Kidney (tissue), 13 donors: ENCODE measurements at regions not wholly inside any gene's neighbourhood (a gene's known extent, or its start where the extent isn't known, plus 50 kb on each side); places are given as distances from the start of the nearest gene placed in this dataset.

ENCODE experiments used
- DNase-seq, 5 donors: peaks; one replicate each; pipeline ENCODE4 v3.0.0-alpha.2; 2013 to 2020
- FAIRE-seq: peaks from 2 replicates; lab custom pipeline; 2012; peaks lifted over from hg19 to GRCh38; lab: Jason Lieb, UNC
- H3K27ac ChIP-seq, 2 donors: one replicate each; pipeline ENCODE4 v1.7.0; 2013; ENCODE audit warnings: low read depth in 2 of 2, low read length in 2 of 2, inconsistent platforms in 1 of 2
- H3K27me3 ChIP-seq: one replicate; pipeline ENCODE4 v1.7.1; 2013; ENCODE audit warnings: low read length, inconsistent platforms; ENCODE audit not compliant: control insufficient read depth, insufficient read depth
- H3K36me3 ChIP-seq, 3 donors: one replicate each; pipeline versions ENCODE4 v1.7.0 to v1.7.1; 2013; ENCODE audit warnings: low read length in 3 of 3, control low read depth in 1 of 3, inconsistent platforms in 1 of 3; ENCODE audit not compliant: insufficient read depth in 3 of 3, control insufficient read depth in 2 of 3
- H3K4me1 ChIP-seq, 3 donors: one replicate each; pipeline versions ENCODE4 v1.7.0 to v1.7.1; 2013; ENCODE audit warnings: low read length in 3 of 3, inconsistent platforms in 1 of 3, low read depth in 1 of 3; ENCODE audit not compliant: control insufficient read depth in 2 of 3, insufficient read depth in 2 of 3
- H3K4me3 ChIP-seq, 3 donors: one replicate each; pipeline versions ENCODE4 v1.7.0 to v1.8.1; 2013; ENCODE audit warnings: low read length in 3 of 3, control low read depth in 1 of 3, inconsistent platforms in 1 of 3
- H3K9ac ChIP-seq, 3 donors: one replicate each; pipeline versions ENCODE4 v1.7.0 to v1.7.1; 2013; ENCODE audit warnings: low read length in 3 of 3, control low read depth in 1 of 3, inconsistent platforms in 1 of 3
- H3K9me3 ChIP-seq, 3 donors: one replicate each; pipeline versions ENCODE4 v1.7.0 to v1.7.1; 2013; ENCODE audit warnings: low read length in 3 of 3, control low read depth in 1 of 3, inconsistent platforms in 1 of 3; ENCODE audit not compliant: control insufficient read depth in 2 of 3, insufficient read depth in 1 of 3
- intact Hi-C: fragments of 100-400 bp; cut with DNase I; formaldehyde crosslinking; loops from one replicate; pipeline ENCODE4 v1.11.1; 2022
- TF ChIP-seq, protein P1 (sequence below): IDR thresholded peaks from 3 replicates; pipeline ENCODE4 v1.5.1; 2012; ENCODE audit warnings: mild to moderate bottlenecking, moderate library complexity, borderline replicate concordance; ENCODE audit not compliant: insufficient read depth; ENCODE audit errors: extremely low read depth
- donor health status: control.
- donor health status: control.
- donor health status: control.
- donor health status: control.
- donor health status: control.
- donor health status: DM: yes; HTN: yes; CAD: no.
- donor health status: Normal renal cell carcinoma (clear cell type).

GRCh38 chr1:30321246-30321910 lies 402.0 kb downstream of the MATN1 start:
- Histone ChIP-seq H3K9ac (no peak overlapping the region), H3K4me1 (no peaks in the 10 kb centered on the region), H3K9me3 (peaks cover 0 to 3% (median 0%) of the 10 kb centered on the region in 3 donors), H3K36me3 (no peaks in the 10 kb centered on the region), H3K27me3 (no peaks in the 10 kb centered on the region), H3K4me3 (no peak overlapping the region), H3K27ac (no peak overlapping the region)
- FAIRE-seq (no peak), DNase-seq (peak in 2 of 5 donors; percentile 8 to 26)
- intact Hi-C loops, result no loop called here
- TF ChIP-seq, protein P1, sequence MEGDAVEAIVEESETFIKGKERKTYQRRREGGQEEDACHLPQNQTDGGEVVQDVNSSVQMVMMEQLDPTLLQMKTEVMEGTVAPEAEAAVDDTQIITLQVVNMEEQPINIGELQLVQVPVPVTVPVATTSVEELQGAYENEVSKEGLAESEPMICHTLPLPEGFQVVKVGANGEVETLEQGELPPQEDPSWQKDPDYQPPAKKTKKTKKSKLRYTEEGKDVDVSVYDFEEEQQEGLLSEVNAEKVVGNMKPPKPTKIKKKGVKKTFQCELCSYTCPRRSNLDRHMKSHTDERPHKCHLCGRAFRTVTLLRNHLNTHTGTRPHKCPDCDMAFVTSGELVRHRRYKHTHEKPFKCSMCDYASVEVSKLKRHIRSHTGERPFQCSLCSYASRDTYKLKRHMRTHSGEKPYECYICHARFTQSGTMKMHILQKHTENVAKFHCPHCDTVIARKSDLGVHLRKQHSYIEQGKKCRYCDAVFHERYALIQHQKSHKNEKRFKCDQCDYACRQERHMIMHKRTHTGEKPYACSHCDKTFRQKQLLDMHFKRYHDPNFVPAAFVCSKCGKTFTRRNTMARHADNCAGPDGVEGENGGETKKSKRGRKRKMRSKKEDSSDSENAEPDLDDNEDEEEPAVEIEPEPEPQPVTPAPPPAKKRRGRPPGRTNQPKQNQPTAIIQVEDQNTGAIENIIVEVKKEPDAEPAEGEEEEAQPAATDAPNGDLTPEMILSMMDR, result no peak

- FAIRE-seq (no peak), DNase-seq (peak in 1 of 5 donors; percentile 6)
- no peak overlapping the region for H3K9ac ChIP-seq
- H3K36me3 ChIP-seq, result no peaks in the 10 kb centered on the region
- H3K9me3 ChIP-seq, result peaks cover 0 to 8% (median 0%) of the 10 kb centered on the region in 3 donors
- no peak overlapping the region for H3K4me3 ChIP-seq
- no peak overlapping the region for H3K27ac ChIP-seq
- H3K4me1 ChIP-seq, result no peaks in the 10 kb centered on the region
- intact Hi-C loops, result no loop called here
- TF ChIP-seq, protein P1, result no peak
- no peaks in the 10 kb centered on the region for H3K27me3 ChIP-seq
Measured at GRCh38 chr1:30320581-30320890, 402.8 kb downstream of the MATN1 start.

DNA sequence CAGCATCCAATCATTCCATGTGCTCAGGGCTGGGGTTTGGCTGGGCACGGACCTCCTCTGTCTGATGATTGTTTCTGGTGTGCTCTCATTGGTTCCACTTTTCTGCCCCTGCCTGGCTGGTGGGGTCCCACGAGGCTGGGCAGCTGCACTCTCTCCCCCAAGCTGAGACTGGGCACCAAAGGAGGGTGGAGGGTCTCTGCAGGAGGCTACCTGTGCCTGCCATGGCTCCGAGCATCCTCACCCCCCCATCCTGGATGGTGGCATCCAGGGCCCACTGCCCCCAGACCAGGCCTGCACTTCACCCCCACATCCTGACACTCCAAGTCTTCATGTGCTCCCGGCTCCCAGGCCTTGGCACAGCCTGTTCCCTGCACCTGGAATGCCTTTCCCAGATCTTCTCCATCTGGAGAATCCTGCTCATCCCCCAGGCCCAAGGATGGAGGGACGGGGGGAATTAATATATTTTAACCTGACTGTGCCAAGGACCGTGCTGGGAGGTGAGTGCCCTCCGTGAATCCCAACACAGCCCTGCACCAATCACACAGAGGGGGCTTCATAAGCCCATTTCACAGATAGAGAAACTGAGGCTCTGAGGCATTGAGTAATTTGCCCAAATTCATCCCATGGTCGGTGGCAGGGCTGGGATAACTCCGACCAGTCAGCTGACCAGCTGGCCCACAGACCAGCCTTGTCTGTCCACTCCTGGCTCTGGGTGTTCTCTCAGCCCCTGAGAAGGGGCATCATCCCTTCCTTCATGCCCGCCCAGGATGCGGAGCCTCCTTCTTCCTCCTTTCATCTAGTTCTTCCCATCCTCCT lies 403.4 kb downstream of the MATN1 start:
- H3K9ac ChIP-seq, result no peak overlapping the region
- no peaks in the 10 kb centered on the region for H3K4me1 ChIP-seq
- TF ChIP-seq, protein P1, result no peak
- no peak for FAIRE-seq
- no peaks in the 10 kb centered on the region for H3K36me3 ChIP-seq
- H3K27me3 ChIP-seq, result no peaks in the 10 kb centered on the region
- peaks cover 0 to 8% (median 0%) of the 10 kb centered on the region in 3 donors for H3K9me3 ChIP-seq
- peak in 1 of 5 donors; percentile 6 for DNase-seq
- intact Hi-C loops, result no loop called here
- H3K4me3 ChIP-seq, result no peak overlapping the region
- no peak overlapping the region for H3K27ac ChIP-seq
